HL-60 (cell line): ENCODE measurements at regions not wholly inside any gene's neighbourhood (a gene's known extent, or its start where the extent isn't known, plus 50 kb on each side); places are given as distances from the start of the nearest gene placed in this dataset.

Source experiments
- CTCF ChIP-seq: IDR thresholded peaks from one replicate; pipeline ENCODE4 v1.5.1; 2011; ENCODE audit warnings: low read length, control low read depth, inconsistent platforms; ENCODE audit not compliant: insufficient read depth
- POLR2AphosphoS5 ChIP-seq: IDR thresholded peaks from 2 replicates; pipeline ENCODE4 v1.6.1; 2012; ENCODE audit warnings: low read depth

GRCh38 chr5:165138236-165138635 lies 1632.8 kb downstream of the MAT2B start:
- no peak for TF ChIP-seq CTCF
- no peak for TF ChIP-seq POLR2AphosphoS5
